ENCODE measurements at regions not wholly inside any gene's neighbourhood (a gene's known extent, or its start where the extent isn't known, plus 50 kb on each side); places are given as distances from the start of the nearest gene placed in this dataset.
A peak's percentile ranks its signal among the peaks of the same experiment; 100 is the strongest.
"Not testable (repeated sequence)": the region's sequence is repeated elsewhere in the genome, so short reads cannot be mapped to it uniquely, and the experiment has no call there.

- no peaks in the 10 kb centered on the region for H3K36me3 ChIP-seq (ENCODE audit: control insufficient read depth, insufficient read depth, low read length)
- no peaks in the 10 kb centered on the region for H3K4me1 ChIP-seq (ENCODE audit: control insufficient read depth, insufficient read depth, low read length)
- no peaks in the 10 kb centered on the region for H3K9me3 ChIP-seq (ENCODE audit: control insufficient read depth, insufficient read depth, low read length)
- no peak overlapping the region for H3K9ac ChIP-seq (ENCODE audit: low read depth, low read length)
- H3K4me3 ChIP-seq (ENCODE audit: low read depth, low read length): no peak overlapping the region
- no peaks in the 10 kb centered on the region for H3K27me3 ChIP-seq (ENCODE audit: control insufficient read depth, insufficient read depth, low read length)
Observed at GRCh38 chr3:63124090-63124489, 154.0 kb upstream of the SYNPR start.

- Histone ChIP-seq H3K4me1 (ENCODE audit: control insufficient read depth, insufficient read depth, low read length) (peaks cover 7% of the 10 kb centered on the region), H3K9ac (ENCODE audit: low read depth, low read length) (no peak overlapping the region), H3K4me3 (ENCODE audit: low read depth, low read length) (no peak overlapping the region), H3K27me3 (ENCODE audit: control insufficient read depth, insufficient read depth, low read length) (no peaks in the 10 kb centered on the region), H3K36me3 (ENCODE audit: control insufficient read depth, insufficient read depth, low read length) (no peaks in the 10 kb centered on the region), H3K9me3 (ENCODE audit: control insufficient read depth, insufficient read depth, low read length) (no peaks in the 10 kb centered on the region)
Observed at GRCh38 chr3:63126530-63126929, 151.6 kb upstream of the SYNPR start.

GRCh38 chr3:63128380-63128779, 149.7 kb upstream of the SYNPR start:
- H3K9ac ChIP-seq (ENCODE audit: low read depth, low read length): no peak overlapping the region
- no peak overlapping the region for H3K4me3 ChIP-seq (ENCODE audit: low read depth, low read length)
- no peaks in the 10 kb centered on the region for H3K36me3 ChIP-seq (ENCODE audit: control insufficient read depth, insufficient read depth, low read length)
- H3K9me3 ChIP-seq (ENCODE audit: control insufficient read depth, insufficient read depth, low read length): no peaks in the 10 kb centered on the region
- peaks cover 7% of the 10 kb centered on the region for H3K4me1 ChIP-seq (ENCODE audit: control insufficient read depth, insufficient read depth, low read length)
- H3K27me3 ChIP-seq (ENCODE audit: control insufficient read depth, insufficient read depth, low read length): no peaks in the 10 kb centered on the region

- no peaks in the 10 kb centered on the region for H3K9me3 ChIP-seq (ENCODE audit: control insufficient read depth, insufficient read depth, low read length)
- no peaks in the 10 kb centered on the region for H3K27me3 ChIP-seq (ENCODE audit: control insufficient read depth, insufficient read depth, low read length)
- H3K4me1 ChIP-seq (ENCODE audit: control insufficient read depth, insufficient read depth, low read length): peaks cover 13% of the 10 kb centered on the region
- no peaks in the 10 kb centered on the region for H3K36me3 ChIP-seq (ENCODE audit: control insufficient read depth, insufficient read depth, low read length)
- no peak overlapping the region for H3K4me3 ChIP-seq (ENCODE audit: low read depth, low read length)
- no peak overlapping the region for H3K9ac ChIP-seq (ENCODE audit: low read depth, low read length)
Observed at GRCh38 chr3:63130625-63131024, 147.5 kb upstream of the SYNPR start.

GRCh38 chr3:63132461-63133250, 145.5 kb upstream of the SYNPR start:
- Histone ChIP-seq H3K4me1 (ENCODE audit: control insufficient read depth, insufficient read depth, low read length) (peaks cover 16% of the 10 kb centered on the region), H3K9ac (ENCODE audit: low read depth, low read length) (no peak overlapping the region), H3K4me3 (ENCODE audit: low read depth, low read length) (no peak overlapping the region), H3K36me3 (ENCODE audit: control insufficient read depth, insufficient read depth, low read length) (no peaks in the 10 kb centered on the region), H3K9me3 (ENCODE audit: control insufficient read depth, insufficient read depth, low read length) (no peaks in the 10 kb centered on the region), H3K27me3 (ENCODE audit: control insufficient read depth, insufficient read depth, low read length) (no peaks in the 10 kb centered on the region)

- H3K36me3 ChIP-seq (ENCODE audit: control insufficient read depth, insufficient read depth, low read length): no peaks in the 10 kb centered on the region
- no peak overlapping the region for H3K9ac ChIP-seq (ENCODE audit: low read depth, low read length)
- peaks cover 16% of the 10 kb centered on the region for H3K4me1 ChIP-seq (ENCODE audit: control insufficient read depth, insufficient read depth, low read length)
- no peaks in the 10 kb centered on the region for H3K27me3 ChIP-seq (ENCODE audit: control insufficient read depth, insufficient read depth, low read length)
- peak overlapping the region; percentile 24 for H3K4me3 ChIP-seq (ENCODE audit: low read depth, low read length)
- H3K9me3 ChIP-seq (ENCODE audit: control insufficient read depth, insufficient read depth, low read length): no peaks in the 10 kb centered on the region
Observed at GRCh38 chr3:63135367-63135766, 142.7 kb upstream of the SYNPR start.

GRCh38 chr3:63136249-63136648, 141.9 kb upstream of the SYNPR start:
- not testable (repeated sequence) for H3K27me3 ChIP-seq (ENCODE audit: control insufficient read depth, insufficient read depth, low read length); H3K9me3 ChIP-seq (ENCODE audit: control insufficient read depth, insufficient read depth, low read length); H3K36me3 ChIP-seq (ENCODE audit: control insufficient read depth, insufficient read depth, low read length); H3K4me1 ChIP-seq (ENCODE audit: control insufficient read depth, insufficient read depth, low read length)
- Histone ChIP-seq H3K9ac (ENCODE audit: low read depth, low read length) (peak overlapping the region; percentile 49), H3K4me3 (ENCODE audit: low read depth, low read length) (peak overlapping the region; percentile 24)

- H3K36me3 ChIP-seq (ENCODE audit: control insufficient read depth, insufficient read depth, low read length): no peaks in the 10 kb centered on the region
- no peaks in the 10 kb centered on the region for H3K9me3 ChIP-seq (ENCODE audit: control insufficient read depth, insufficient read depth, low read length)
- no peaks in the 10 kb centered on the region for H3K27me3 ChIP-seq (ENCODE audit: control insufficient read depth, insufficient read depth, low read length)
- H3K9ac ChIP-seq (ENCODE audit: low read depth, low read length): no peak overlapping the region
- H3K4me3 ChIP-seq (ENCODE audit: low read depth, low read length): no peak overlapping the region
- no peaks in the 10 kb centered on the region for H3K4me1 ChIP-seq (ENCODE audit: control insufficient read depth, insufficient read depth, low read length)
Observed at GRCh38 chr3:63142681-63143080, 135.4 kb upstream of the SYNPR start.

- Histone ChIP-seq H3K27me3 (ENCODE audit: control insufficient read depth, insufficient read depth, low read length) (no peaks in the 10 kb centered on the region), H3K9ac (ENCODE audit: low read depth, low read length) (no peak overlapping the region), H3K4me1 (ENCODE audit: control insufficient read depth, insufficient read depth, low read length) (no peaks in the 10 kb centered on the region), H3K4me3 (ENCODE audit: low read depth, low read length) (no peak overlapping the region), H3K36me3 (ENCODE audit: control insufficient read depth, insufficient read depth, low read length) (no peaks in the 10 kb centered on the region), H3K9me3 (ENCODE audit: control insufficient read depth, insufficient read depth, low read length) (no peaks in the 10 kb centered on the region)
Observed at GRCh38 chr3:63146154-63146553, 132.0 kb upstream of the SYNPR start.

GRCh38 chr3:63150880-63151279, 127.2 kb upstream of the SYNPR start:
- Histone ChIP-seq H3K9ac (ENCODE audit: low read depth, low read length) (no peak overlapping the region), H3K36me3 (ENCODE audit: control insufficient read depth, insufficient read depth, low read length) (no peaks in the 10 kb centered on the region)

GRCh38 chr3:63151897-63152296, 126.2 kb upstream of the SYNPR start:
- H3K4me1 ChIP-seq (ENCODE audit: control insufficient read depth, insufficient read depth, low read length): no peaks in the 10 kb centered on the region
- H3K9me3 ChIP-seq (ENCODE audit: control insufficient read depth, insufficient read depth, low read length): no peaks in the 10 kb centered on the region
- no peak overlapping the region for H3K4me3 ChIP-seq (ENCODE audit: low read depth, low read length)
- no peaks in the 10 kb centered on the region for H3K27me3 ChIP-seq (ENCODE audit: control insufficient read depth, insufficient read depth, low read length)
- H3K9ac ChIP-seq (ENCODE audit: low read depth, low read length): no peak overlapping the region
- H3K36me3 ChIP-seq (ENCODE audit: control insufficient read depth, insufficient read depth, low read length): no peaks in the 10 kb centered on the region

More at GRCh38 chr3:63150880-63151279, 127.2 kb upstream of the SYNPR start:
- Histone ChIP-seq H3K27me3 (ENCODE audit: control insufficient read depth, insufficient read depth, low read length) (no peaks in the 10 kb centered on the region), H3K4me3 (ENCODE audit: low read depth, low read length) (no peak overlapping the region), H3K4me1 (ENCODE audit: control insufficient read depth, insufficient read depth, low read length) (no peaks in the 10 kb centered on the region), H3K9me3 (ENCODE audit: control insufficient read depth, insufficient read depth, low read length) (no peaks in the 10 kb centered on the region)

- H3K9me3 ChIP-seq (ENCODE audit: control insufficient read depth, insufficient read depth, low read length): no peaks in the 10 kb centered on the region
- no peaks in the 10 kb centered on the region for H3K27me3 ChIP-seq (ENCODE audit: control insufficient read depth, insufficient read depth, low read length)
- H3K9ac ChIP-seq (ENCODE audit: low read depth, low read length): no peak overlapping the region
- no peaks in the 10 kb centered on the region for H3K36me3 ChIP-seq (ENCODE audit: control insufficient read depth, insufficient read depth, low read length)
- no peak overlapping the region for H3K4me3 ChIP-seq (ENCODE audit: low read depth, low read length)
- no peaks in the 10 kb centered on the region for H3K4me1 ChIP-seq (ENCODE audit: control insufficient read depth, insufficient read depth, low read length)
Observed at GRCh38 chr3:63159764-63160163, 118.3 kb upstream of the SYNPR start.

All from iPS-15b (cell line).